Keratinocyte (primary cell): ENCODE measurements at regions not wholly inside any gene's neighbourhood (a gene's known extent, or its start where the extent isn't known, plus 50 kb on each side); places are given as distances from the start of the nearest gene placed in this dataset.

Experiments used
- DNase-seq: peaks from one replicate; pipeline ENCODE4 v3.0.0-alpha.2; 2011; ENCODE audit warnings: low read depth, missing footprints, low spot score
- FAIRE-seq: peaks from 2 replicates; lab custom pipeline; 2011; peaks lifted over from hg19 to GRCh38; lab: Jason Lieb, UNC
- H2AFZ ChIP-seq: 2 replicates; pipeline ENCODE4 v1.6.0; 2012; ENCODE audit warnings: low read length, control low read depth, inconsistent platforms; ENCODE audit not compliant: control insufficient read depth
- H3K27ac ChIP-seq: 2 replicates; pipeline ENCODE4 v1.5.1; 2011; ENCODE audit warnings: low read length; ENCODE audit not compliant: control insufficient read depth, insufficient read depth
- H3K27me3 ChIP-seq: 3 replicates; pipeline ENCODE4 v1.6.0; 2011; ENCODE audit warnings: low read length; ENCODE audit not compliant: control insufficient read depth, insufficient read depth; ENCODE audit errors: extremely low read depth
- H3K36me3 ChIP-seq, 2 experiments: 2 replicates in 1 of 2; 3 replicates in 1 of 2; pipeline ENCODE4 v1.5.1; 2011; ENCODE audit warnings: low read length in 2 of 2, mild to moderate bottlenecking in 1 of 2; ENCODE audit not compliant: control insufficient read depth in 2 of 2, insufficient read depth in 2 of 2; ENCODE audit errors: extremely low read depth in 1 of 2
- H3K4me1 ChIP-seq: 3 replicates; pipeline ENCODE4 v1.5.1; 2011; ENCODE audit warnings: low read length; ENCODE audit not compliant: control insufficient read depth, insufficient read depth; ENCODE audit errors: extremely low read depth
- H3K4me2 ChIP-seq: 3 replicates; pipeline ENCODE4 v1.6.0; 2011; ENCODE audit warnings: low read depth, low read length; ENCODE audit not compliant: control insufficient read depth, insufficient read depth; ENCODE audit errors: extremely low read depth
- H3K4me3 ChIP-seq, 3 experiments: fragments of 200-600 bp in 1 of 3; sonication (generic) in 1 of 3; 2 replicates in 2 of 3; 3 replicates in 1 of 3; pipeline ENCODE4 v1.5.1; 2011 to 2016; ENCODE audit warnings: low read length in 3 of 3, mild to moderate bottlenecking in 3 of 3, control low read depth in 2 of 3, inconsistent platforms in 1 of 3, low read depth in 1 of 3, mixed read lengths in 1 of 3, mixed run types in 1 of 3, moderate library complexity in 1 of 3; ENCODE audit not compliant: control insufficient read depth in 2 of 3, insufficient read depth in 2 of 3; ENCODE audit errors: extremely low read depth in 1 of 3
- H3K79me2 ChIP-seq: 2 replicates; pipeline ENCODE4 v1.6.0; 2012; ENCODE audit warnings: low read length; ENCODE audit not compliant: control insufficient read depth, insufficient read depth
- H3K9ac ChIP-seq: 3 replicates; pipeline ENCODE4 v1.6.0; 2011; ENCODE audit warnings: low read length; ENCODE audit not compliant: control insufficient read depth, insufficient read depth; ENCODE audit errors: extremely low read depth
- H3K9me1 ChIP-seq: 3 replicates; pipeline ENCODE4 v1.6.0; 2011; ENCODE audit warnings: low read length; ENCODE audit not compliant: control insufficient read depth, insufficient read depth; ENCODE audit errors: extremely low read depth
- H3K9me3 ChIP-seq: 2 replicates; pipeline ENCODE4 v1.5.1; 2012; ENCODE audit warnings: low read depth, low read length; ENCODE audit not compliant: control insufficient read depth
- H4K20me1 ChIP-seq: 3 replicates; pipeline ENCODE4 v1.6.0; 2011; ENCODE audit warnings: low read length; ENCODE audit not compliant: control insufficient read depth, insufficient read depth; ENCODE audit errors: extremely low read depth
- EZH2 ChIP-seq: IDR thresholded peaks from one replicate; pipeline ENCODE4 v1.6.1; 2012; ENCODE audit warnings: inconsistent platforms, mild to moderate bottlenecking, low read length, moderate library complexity
- dilution Hi-C: fragments of 300-500 bp; cut with MboI; formaldehyde crosslinking; loops from one replicate; pipeline ENCODE4 v1.7.0; 2020; ENCODE audit warnings: low sequenced_read_pairs; ENCODE audit not compliant: extremely low pct_ligation_motif_present
- TF ChIP-seq, protein P1 (sequence below), 3 experiments: IDR thresholded peaks in 1 of 3; conservative IDR thresholded peaks in 1 of 3; optimal IDR thresholded peaks in 1 of 3; 2 replicates in 2 of 3; 3 replicates in 1 of 3; pipeline versions ENCODE3 to v1.5.1; 2011; ENCODE audit warnings: low read length in 3 of 3, mild to moderate bottlenecking in 3 of 3, moderate library complexity in 2 of 3, control low read depth in 1 of 3, inconsistent platforms in 1 of 3; ENCODE audit not compliant: insufficient read depth in 2 of 3; ENCODE audit errors: extremely low read depth in 1 of 3

DNA sequence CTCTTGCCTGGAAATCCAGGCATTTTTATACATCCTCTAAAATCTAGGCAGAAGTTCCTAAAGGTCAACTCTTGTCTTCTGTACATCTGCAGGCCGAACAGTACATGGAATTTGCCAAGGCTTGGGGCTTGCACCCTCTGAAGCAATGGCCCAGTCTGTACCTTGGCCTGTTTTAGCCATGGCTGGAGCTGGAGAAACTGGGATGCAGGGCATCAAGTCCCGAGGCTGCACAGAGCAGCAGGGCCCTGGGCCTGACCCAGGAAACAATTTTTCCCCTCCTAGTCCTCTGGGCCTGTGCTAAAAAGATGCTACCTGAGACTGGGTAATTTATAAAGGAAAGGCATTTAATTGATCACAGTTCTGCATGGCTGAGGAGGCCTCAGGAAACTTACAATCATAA is 520.8 kb upstream of the MIR17HG start:
- no peak overlapping the region for H3K27ac ChIP-seq
- H2AFZ ChIP-seq, result no peak overlapping the region
- no peaks in the 10 kb centered on the region for H3K4me1 ChIP-seq
- H3K9me3 ChIP-seq, result no peaks in the 10 kb centered on the region
- DNase-seq (no peak), FAIRE-seq (no peak)
- H3K9ac ChIP-seq, result no peak overlapping the region
- TF ChIP-seq, protein P1, sequence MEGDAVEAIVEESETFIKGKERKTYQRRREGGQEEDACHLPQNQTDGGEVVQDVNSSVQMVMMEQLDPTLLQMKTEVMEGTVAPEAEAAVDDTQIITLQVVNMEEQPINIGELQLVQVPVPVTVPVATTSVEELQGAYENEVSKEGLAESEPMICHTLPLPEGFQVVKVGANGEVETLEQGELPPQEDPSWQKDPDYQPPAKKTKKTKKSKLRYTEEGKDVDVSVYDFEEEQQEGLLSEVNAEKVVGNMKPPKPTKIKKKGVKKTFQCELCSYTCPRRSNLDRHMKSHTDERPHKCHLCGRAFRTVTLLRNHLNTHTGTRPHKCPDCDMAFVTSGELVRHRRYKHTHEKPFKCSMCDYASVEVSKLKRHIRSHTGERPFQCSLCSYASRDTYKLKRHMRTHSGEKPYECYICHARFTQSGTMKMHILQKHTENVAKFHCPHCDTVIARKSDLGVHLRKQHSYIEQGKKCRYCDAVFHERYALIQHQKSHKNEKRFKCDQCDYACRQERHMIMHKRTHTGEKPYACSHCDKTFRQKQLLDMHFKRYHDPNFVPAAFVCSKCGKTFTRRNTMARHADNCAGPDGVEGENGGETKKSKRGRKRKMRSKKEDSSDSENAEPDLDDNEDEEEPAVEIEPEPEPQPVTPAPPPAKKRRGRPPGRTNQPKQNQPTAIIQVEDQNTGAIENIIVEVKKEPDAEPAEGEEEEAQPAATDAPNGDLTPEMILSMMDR (optimal IDR thresholded peaks at IDR 0.05 in 1 of 3, IDR thresholded peaks at IDR 0.05 in 1 of 3, conservative IDR thresholded peaks at IDR 0.05 in 1 of 3; ENCODE audit: extremely low read depth in 1 of 3, insufficient read depth in 2 of 3, low read length in 3 of 3), result no peak
- TF ChIP-seq EZH2, result no peak
- no peak overlapping the region for H3K4me3 ChIP-seq
- no peak overlapping the region for H3K4me2 ChIP-seq
- no peaks in the 10 kb centered on the region for H3K9me1 ChIP-seq
- no peaks in the 10 kb centered on the region for H4K20me1 ChIP-seq
- dilution Hi-C loops, result no loop called here
- no peaks in the 10 kb centered on the region for H3K36me3 ChIP-seq
- no peaks in the 10 kb centered on the region for H3K27me3 ChIP-seq
- no peaks in the 10 kb centered on the region for H3K79me2 ChIP-seq

DNA sequence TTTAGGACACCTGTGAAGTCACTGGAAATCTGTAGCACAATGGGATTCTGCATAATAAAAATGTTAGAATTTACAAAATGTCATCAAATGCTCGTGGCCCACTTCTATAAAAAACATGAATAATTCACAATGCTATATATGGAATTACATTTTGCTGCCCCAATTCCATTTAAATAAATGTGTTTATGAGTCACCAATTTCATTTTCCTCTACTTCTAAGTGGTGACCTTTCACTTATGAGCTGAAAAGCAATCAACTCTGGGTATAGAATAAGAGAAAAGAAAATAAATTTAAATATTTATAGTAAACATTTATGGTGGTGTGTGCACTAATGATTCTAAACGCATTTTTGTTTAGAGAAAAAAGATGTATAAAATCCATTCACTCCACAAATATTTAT is 516.7 kb upstream of the MIR17HG start:
- Histone ChIP-seq H3K9me1 (no peaks in the 10 kb centered on the region), H3K79me2 (no peaks in the 10 kb centered on the region), H3K9ac (no peak overlapping the region), H4K20me1 (no peaks in the 10 kb centered on the region), H3K36me3 (no peaks in the 10 kb centered on the region), H2AFZ (no peak overlapping the region), H3K9me3 (no peaks in the 10 kb centered on the region), H3K4me1 (no peaks in the 10 kb centered on the region), H3K27me3 (no peaks in the 10 kb centered on the region), H3K4me2 (no peak overlapping the region), H3K4me3 (no peak overlapping the region), H3K27ac (no peak overlapping the region)
- no peak for FAIRE-seq
- no peak for TF ChIP-seq EZH2
- TF ChIP-seq, protein P1 (optimal IDR thresholded peaks at IDR 0.05 in 1 of 3, IDR thresholded peaks at IDR 0.05 in 1 of 3, conservative IDR thresholded peaks at IDR 0.05 in 1 of 3; ENCODE audit: extremely low read depth in 1 of 3, insufficient read depth in 2 of 3, low read length in 3 of 3), result no peak
- dilution Hi-C loops, result no loop called here
- no peak for DNase-seq
